ES-I3 (cell line): ENCODE measurements at regions not wholly inside any gene's neighbourhood (a gene's known extent, or its start where the extent isn't known, plus 50 kb on each side); places are given as distances from the start of the nearest gene placed in this dataset.
"Not testable (repeated sequence)": the region's sequence is repeated elsewhere in the genome, so short reads cannot be mapped to it uniquely, and the experiment has no call there.

Experiments
- H3K36me3 ChIP-seq: 2 replicates; pipeline ENCODE4 v1.6.1; 2013; ENCODE audit warnings: mild to moderate bottlenecking, low read length, control low read depth, moderate library complexity; ENCODE audit not compliant: insufficient read depth
- H3K4me1 ChIP-seq: 2 replicates; pipeline ENCODE4 v1.6.1; 2013; ENCODE audit warnings: mild to moderate bottlenecking, control low read depth, low read length; ENCODE audit not compliant: insufficient read depth
- H3K9ac ChIP-seq: 2 replicates; pipeline ENCODE4 v1.6.1; 2013; ENCODE audit warnings: low read depth, mild to moderate bottlenecking, low read length, moderate library complexity
- H3K9me3 ChIP-seq: 2 replicates; pipeline ENCODE4 v1.6.1; 2013; ENCODE audit warnings: mild to moderate bottlenecking, low read length, moderate library complexity; ENCODE audit not compliant: control insufficient read depth, insufficient read depth

DNA sequence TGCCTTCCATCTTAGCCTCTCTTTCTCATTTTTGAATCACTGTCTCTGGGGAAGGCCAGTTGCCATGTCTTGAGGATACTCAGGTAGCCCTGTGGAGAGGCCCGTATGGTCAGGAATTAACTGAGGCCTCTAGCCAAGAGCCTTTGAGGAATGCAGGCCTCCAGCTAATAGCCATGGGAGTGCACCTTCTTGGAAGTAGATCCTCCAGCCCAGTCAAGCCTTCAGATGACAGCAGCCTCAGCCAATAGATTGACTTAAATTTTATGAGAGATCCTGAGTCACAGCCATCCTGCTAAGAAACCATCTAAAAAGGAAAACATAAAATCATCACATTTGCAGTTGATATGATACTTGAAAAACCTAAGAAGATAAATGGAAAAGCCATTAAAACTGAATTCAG lies 112.5 kb upstream of the BNIP2 start:
- no peaks in the 10 kb centered on the region for H3K36me3 ChIP-seq
- no peaks in the 10 kb centered on the region for H3K9me3 ChIP-seq
- no peak overlapping the region for H3K9ac ChIP-seq
- no peaks in the 10 kb centered on the region for H3K4me1 ChIP-seq

DNA sequence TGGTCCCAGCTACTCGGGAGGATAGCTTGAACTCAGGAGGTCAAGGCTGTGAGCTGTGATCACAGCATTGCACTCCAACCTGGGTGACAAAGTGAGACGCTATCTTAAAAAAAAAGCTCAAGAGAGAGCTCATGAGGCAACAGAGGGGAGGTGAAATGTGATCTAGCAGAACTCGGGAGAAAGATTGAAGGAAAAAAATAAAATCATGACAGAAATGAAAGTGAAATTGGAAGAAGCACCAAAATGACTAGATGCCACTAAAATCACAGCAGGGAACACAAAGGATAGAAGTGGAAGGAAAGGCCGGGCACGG lies 109.4 kb upstream of the BNIP2 start:
- Histone ChIP-seq H3K4me1 (no peaks in the 10 kb centered on the region), H3K9me3 (no peaks in the 10 kb centered on the region), H3K9ac (no peak overlapping the region), H3K36me3 (no peaks in the 10 kb centered on the region)

DNA sequence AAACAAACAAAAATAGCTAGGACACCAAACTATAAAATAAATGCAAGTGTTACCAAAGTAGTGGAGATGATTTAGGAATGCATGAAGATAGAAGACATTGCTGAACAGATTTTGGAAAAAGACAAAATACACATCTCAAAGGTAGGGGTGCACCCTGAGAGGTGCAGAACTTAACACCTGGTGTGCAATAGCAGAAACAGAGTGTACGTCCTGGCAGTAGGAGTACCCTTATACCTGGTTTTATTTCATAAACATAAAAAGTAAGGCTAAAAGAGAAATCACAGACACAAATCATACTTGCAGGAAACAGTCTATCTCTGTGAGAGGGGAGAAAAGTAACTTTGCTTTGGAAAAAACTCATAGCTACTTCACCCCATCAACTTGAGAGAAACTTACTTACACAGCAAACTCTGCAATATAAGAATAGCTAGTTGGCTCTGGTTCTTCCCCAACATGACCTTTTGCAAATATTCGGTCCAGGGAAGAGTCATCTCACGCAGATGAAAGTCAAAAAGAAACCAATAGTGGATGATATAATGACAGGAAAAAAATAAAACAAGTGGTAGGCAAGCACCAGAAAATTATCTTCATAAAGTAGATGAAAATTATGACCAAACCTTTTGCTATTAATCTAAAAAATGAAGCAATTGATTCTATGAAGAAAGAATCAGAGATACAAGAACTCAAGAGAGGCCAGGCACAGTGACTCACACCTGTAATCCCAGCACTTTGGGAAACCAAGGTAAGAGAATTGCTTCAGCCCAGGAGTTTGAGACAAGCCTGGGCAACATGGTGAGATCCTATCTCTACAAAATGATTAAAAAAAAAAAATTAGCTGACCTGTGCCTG lies 108.9 kb upstream of the BNIP2 start:
- Histone ChIP-seq H3K36me3 (no peaks in the 10 kb centered on the region), H3K9ac (no peak overlapping the region), H3K4me1 (no peaks in the 10 kb centered on the region), H3K9me3 (no peaks in the 10 kb centered on the region)

DNA sequence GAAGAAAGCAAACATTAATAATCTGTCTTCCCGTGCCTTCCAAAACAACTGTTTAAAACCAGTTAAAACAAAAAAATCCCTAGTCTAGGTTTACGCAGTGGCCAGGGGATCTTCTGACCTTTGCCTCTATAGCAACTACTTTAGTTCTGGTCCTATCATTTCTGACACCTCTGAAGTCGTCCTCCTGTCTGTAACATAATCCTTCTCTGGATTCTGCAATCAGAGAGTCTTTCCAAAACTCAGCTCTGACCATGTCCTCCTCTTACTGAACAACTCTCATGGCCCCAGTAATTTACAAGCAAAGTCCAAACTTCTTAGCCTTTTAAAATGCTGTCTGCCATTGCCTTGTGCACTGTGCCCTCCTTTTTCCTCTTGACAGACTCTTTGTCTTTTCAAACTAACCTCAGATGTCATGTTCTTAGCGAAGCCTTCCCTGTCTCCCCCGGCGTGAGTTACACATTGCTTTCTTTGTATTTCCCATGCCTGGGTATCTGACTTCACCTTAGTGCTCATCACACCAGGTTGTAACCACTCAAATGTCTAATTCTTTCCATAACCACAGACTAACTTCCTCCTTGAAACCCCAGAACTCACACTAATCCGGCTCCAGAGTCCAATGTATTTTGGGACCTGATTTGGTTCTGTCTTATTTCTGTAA lies 105.2 kb upstream of the BNIP2 start:
- Histone ChIP-seq H3K4me1 (no peaks in the 10 kb centered on the region), H3K9ac (no peak overlapping the region), H3K36me3 (no peaks in the 10 kb centered on the region), H3K9me3 (no peaks in the 10 kb centered on the region)

DNA sequence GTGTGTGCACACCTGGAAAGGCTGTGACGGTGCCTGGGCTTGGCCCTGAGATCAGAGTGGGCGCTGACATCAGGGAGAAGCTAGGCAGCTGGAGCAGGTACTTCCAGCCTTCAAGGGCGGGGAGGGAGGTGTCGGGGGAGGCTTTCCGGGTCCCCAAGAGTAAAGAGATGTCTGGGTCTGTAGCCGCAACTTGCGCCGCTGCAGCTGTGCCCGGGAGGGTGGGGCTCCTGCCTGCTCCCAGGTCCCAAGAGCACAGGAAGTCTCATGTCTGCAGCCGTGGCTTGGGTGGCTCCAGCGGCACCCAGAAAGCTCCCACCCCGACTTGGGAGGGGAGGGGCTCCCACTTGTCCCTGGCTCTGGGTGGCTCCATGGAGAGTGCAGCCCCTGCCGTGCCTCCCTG lies 103.2 kb upstream of the BNIP2 start:
- Histone ChIP-seq H3K36me3 (no peaks in the 10 kb centered on the region), H3K9ac (no peak overlapping the region), H3K4me1 (no peaks in the 10 kb centered on the region), H3K9me3 (no peaks in the 10 kb centered on the region)

DNA sequence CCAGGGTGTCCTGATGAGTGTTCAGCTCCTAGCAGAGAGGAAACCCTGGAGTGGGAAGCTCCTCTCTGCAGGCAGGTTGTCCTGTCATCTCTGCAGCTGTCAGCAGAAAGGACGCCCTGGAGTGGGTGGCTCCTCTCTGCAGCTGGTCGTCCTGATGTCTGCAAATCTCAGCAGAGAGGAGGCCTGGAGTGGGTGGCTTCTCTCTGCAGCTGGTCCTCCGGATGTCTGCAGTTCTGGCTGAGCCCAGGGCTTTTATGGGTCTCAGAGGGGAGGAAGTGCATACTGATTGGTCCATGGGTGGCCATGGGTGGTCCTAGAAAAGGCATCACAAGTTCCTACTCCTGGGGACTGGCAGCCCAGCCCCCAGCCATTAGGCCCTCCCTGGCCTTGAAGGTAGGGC lies 102.6 kb upstream of the BNIP2 start:
- no peaks in the 10 kb centered on the region for H3K36me3 ChIP-seq
- H3K9me3 ChIP-seq, result no peaks in the 10 kb centered on the region
- H3K4me1 ChIP-seq, result no peaks in the 10 kb centered on the region
- H3K9ac ChIP-seq, result no peak overlapping the region

DNA sequence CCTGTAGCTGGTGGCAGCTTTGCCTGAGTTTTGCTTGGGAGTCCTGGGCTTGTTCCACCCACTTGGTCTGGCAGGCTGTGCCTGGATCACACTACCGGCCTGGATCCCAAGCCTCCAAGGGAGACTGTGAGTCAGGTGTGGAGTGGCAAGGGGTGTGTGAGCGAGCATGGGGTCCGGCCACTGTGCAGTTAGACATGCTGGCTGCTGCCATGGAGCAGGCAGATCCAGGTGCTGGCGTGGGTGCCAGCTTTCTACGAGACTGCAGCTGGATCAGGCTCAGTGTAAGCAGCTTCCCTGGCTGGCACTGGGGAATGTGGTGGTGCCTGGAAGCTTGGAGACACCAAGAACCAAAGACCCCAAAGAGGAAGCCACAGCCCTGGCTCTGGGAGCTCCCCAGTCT lies 102.0 kb upstream of the BNIP2 start:
- no peaks in the 10 kb centered on the region for H3K4me1 ChIP-seq
- H3K36me3 ChIP-seq, result no peaks in the 10 kb centered on the region
- no peak overlapping the region for H3K9ac ChIP-seq
- H3K9me3 ChIP-seq, result no peaks in the 10 kb centered on the region

DNA sequence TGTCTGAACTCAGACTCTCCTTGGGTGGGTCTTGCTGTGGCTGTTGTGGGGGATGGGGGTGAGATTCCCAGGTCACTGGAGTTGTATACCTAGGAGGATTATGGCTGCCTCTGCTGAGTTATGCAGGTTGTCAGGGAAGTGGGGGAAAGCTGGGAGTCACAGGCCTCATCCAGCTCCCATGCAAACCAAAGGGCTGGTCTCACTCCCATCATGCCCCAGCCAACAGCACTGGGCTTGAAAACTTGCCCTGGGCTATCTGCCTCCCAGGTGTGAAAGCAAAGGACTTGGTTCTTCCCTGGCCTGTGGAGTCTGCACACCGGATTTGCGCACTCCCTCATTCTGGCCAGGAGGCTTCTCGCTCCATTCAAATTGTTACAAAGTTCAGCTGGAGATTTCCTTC lies 97.3 kb upstream of the BNIP2 start:
- H3K36me3 ChIP-seq, H3K9ac ChIP-seq, H3K4me1 ChIP-seq, H3K9me3 ChIP-seq: not testable (repeated sequence)

DNA sequence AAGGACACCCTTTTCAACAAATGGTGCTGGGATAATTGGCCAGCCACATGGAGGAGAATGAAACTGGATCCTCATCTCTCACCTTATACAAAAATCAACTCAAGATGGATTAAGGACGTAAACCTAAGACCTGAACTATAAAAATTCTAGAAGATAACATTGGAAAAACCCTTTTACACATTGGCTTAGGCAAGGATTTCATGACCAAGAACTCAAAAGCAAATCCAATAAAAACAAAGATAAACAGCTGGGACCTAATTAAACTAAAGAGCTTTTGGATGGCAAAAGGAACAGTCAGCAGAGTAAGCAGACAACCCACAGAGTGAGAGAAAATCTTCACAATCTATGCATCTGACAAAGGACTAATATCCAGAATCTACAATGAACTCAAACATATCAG lies 96.9 kb upstream of the BNIP2 start:
- H3K36me3 ChIP-seq, H3K9ac ChIP-seq, H3K9me3 ChIP-seq, H3K4me1 ChIP-seq: not testable (repeated sequence)

DNA sequence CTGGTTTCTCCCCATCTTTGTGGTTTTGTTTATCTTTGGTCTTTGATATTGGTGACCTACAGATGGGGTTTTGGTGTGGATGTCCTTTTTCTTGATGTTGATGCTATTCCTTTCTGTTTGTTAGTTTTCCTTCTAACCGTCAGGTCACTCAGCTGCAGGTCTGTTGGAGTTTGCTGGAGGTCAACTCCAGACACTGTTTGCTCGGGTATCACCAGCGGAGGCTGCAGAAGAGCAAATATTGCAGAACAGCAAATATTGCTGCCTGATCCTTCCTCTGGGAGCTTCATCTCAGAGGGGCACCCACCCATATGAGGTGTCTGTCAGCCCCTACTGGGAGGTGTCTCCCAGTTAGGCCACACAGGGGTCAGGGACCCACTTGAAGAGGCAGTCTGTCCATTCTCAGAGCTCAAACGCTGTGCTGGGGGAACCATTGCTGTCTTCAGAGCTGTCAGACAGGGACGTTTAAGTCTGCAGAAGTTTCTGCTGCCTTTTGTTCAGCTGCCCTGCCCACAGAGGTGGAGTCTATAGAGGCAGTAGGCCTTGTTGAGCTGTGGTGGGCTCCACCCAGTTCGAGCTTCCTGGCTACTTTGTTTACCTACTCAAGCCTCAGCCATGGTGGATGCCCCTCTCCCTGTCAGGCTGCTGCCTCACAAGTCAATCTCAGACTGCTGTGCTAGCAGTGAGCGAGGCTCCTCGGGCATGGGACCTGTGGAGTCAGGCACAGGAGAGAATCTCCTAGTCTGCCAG lies 94.8 kb upstream of the BNIP2 start:
- H3K9ac ChIP-seq, H3K36me3 ChIP-seq, H3K9me3 ChIP-seq, H3K4me1 ChIP-seq: not testable (repeated sequence)

DNA sequence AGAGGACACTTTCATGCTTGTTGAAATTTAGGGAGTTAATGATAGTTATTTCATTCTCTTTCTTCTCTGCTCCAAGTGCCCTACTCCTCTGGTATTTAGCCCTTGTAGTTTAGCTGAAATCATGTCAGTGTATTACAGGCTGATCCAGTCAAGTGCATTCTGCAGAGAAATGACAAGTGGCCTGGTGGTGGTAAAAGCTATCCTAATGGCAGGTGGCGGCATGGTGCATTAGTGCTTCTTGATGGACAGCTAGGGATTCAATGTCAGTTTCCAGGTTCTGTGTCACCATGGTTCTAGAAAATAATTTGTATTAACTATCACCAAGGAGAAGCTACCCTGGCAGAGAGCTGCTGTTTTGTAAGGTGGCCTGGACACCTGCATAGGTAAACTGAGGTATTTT lies 90.0 kb upstream of the BNIP2 start:
- Histone ChIP-seq H3K36me3 (no peaks in the 10 kb centered on the region), H3K4me1 (no peaks in the 10 kb centered on the region), H3K9me3 (no peaks in the 10 kb centered on the region), H3K9ac (no peak overlapping the region)

DNA sequence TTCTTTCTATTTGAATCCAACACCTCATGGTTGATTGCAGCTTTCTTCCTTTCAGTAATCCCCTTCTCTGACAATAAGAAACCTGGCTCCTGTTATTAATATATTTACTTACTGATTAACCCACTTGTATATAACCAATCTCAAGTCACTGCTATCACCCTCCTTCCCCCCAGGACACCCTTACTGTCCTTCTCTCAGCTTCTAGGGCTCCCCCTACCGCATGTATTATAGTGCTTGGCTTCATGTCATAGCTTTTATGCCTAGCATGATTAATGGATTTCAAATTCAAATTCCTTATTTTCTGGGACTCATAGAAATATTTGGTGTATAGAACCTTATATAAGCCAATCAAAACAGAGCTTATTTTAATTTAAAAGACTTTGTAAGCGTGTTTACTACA lies 75.7 kb upstream of the BNIP2 start:
- H3K4me1 ChIP-seq, result peaks cover 6% of the 10 kb centered on the region
- no peaks in the 10 kb centered on the region for H3K9me3 ChIP-seq
- no peaks in the 10 kb centered on the region for H3K36me3 ChIP-seq
- H3K9ac ChIP-seq, result no peak overlapping the region

DNA sequence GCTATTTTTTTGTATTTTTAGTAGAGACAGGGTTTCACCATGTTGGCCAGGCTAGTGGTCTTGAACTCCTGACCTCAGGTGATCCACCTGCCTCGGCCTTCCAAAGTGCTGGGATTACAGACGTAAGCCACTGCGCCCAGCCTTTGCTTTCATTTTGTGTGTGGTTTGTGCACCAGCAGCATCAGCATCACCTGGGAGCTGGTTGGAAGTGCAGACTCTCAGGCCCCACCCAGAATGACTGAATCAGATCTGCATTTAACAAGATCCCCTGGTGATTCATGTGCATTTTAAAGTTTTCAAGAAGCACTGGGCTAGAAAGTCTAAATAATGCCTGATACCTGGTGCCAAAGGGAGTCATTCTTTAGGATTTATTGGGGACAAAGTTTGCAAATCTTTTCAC lies 73.4 kb upstream of the BNIP2 start:
- H3K4me1 ChIP-seq, result peaks cover 6% of the 10 kb centered on the region
- no peaks in the 10 kb centered on the region for H3K9me3 ChIP-seq
- H3K36me3 ChIP-seq, result no peaks in the 10 kb centered on the region
- H3K9ac ChIP-seq, result no peak overlapping the region

DNA sequence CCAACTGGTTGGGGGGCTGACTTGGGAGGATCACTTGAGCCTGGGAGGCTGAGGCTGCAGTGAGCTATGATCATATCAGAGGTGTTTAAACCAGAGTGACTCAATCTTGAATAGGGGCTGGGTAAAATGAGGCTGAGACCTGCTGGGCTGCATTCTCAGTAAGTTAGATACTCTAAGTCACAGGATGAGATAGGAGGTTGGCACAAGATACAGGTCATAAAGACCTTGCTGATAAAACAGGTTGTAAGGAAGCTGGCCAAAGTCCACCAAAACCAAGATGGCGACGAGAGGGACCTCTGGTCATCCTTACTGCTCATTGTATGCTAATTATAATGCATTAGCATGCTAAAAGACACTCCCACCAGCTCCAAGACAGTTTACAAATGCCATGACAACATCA lies 71.1 kb upstream of the BNIP2 start:
- H3K9ac ChIP-seq, H3K36me3 ChIP-seq, H3K4me1 ChIP-seq, H3K9me3 ChIP-seq: not testable (repeated sequence)
